NCI-H345 (cell line): ENCODE measurements at regions not wholly inside any gene's neighbourhood (a gene's known extent, or its start where the extent isn't known, plus 50 kb on each side); places are given as distances from the start of the nearest gene placed in this dataset.
A peak's percentile ranks its signal among the peaks of the same experiment; 100 is the strongest.

Experiments used
- DNase-seq: peaks from one replicate; lab custom pipeline; 2025; lab: John Stamatoyannopoulos, UW

DNA sequence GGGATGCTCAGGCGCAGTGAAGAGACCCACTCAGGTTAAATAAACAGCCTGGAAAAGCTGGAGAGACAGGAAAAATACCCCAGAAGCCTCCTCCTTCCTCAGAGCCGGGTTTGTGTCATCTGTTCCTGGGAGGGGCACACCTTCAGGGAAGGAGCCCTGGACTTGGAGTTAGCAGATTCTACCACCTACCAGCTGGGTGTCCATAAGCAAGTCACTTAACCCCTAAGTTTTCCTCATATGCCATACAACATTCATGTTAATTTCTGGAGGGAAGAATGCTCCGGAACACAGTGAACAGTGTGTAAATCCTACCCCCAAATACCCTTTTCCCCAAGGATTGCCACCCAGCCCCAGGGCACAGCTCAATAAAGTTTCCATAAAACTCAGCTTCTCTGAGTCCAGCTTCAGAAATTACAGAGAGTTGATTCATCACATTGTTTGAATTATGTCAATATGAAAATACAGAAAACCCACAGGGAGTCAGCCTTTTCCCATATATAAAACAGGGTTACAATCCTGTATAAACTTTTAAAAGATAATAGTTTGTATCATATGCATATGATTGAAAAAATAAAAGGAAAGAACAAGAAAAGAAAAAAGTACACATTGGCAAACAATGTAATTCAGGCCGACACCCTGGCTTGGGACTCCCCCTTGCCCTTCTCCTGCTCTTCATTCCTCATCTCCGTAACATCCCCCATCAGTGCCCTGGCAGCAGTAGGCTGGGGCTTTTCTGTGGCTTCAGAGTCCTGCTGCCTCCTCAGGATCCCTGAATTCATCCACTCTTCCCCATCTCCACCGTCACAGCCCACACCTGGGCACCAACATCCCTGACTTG lies 291.8 kb upstream of the USP24 start:
- no peak for DNase-seq

DNA sequence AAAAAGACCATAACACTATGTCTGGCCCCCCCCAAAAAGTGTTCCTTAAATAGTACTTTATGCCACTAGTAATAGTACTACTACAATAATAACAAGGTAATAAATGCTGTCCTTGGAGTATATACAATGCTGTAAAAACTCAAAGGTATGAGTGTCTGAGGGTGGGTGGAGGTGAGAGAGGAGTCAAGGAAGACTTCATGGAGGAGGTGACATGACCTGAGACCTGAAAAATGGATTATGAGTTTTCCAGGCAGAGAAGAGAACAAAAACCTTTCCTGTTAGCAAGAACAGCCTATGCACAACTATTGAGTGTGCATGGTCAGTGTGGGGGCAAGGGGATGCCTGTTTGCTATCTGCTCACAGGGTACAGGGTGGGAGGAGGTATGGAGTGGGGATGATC lies 290.2 kb upstream of the USP24 start:
- no peak for DNase-seq

DNA sequence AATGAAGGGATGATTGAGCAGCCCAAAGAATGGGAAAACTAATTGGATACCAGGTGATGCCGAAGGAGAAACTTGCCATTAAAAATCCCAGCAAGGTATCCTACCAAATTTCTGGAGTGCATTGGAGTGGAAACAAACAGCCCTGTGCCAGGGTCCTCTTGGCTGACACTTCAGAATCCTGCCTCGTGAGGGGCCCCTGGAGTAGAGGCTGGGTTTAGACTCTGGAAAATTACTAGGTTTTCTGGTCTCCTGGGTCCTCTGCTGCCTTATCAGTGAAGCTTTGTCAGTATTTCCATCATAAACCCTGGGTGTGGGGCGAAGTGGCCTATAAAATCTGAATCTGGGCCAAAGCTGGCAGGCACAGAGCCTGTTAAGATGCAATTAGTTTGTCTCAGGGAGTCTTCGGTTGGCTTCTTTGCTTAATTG lies 289.2 kb upstream of the USP24 start:
- no peak for DNase-seq

DNA sequence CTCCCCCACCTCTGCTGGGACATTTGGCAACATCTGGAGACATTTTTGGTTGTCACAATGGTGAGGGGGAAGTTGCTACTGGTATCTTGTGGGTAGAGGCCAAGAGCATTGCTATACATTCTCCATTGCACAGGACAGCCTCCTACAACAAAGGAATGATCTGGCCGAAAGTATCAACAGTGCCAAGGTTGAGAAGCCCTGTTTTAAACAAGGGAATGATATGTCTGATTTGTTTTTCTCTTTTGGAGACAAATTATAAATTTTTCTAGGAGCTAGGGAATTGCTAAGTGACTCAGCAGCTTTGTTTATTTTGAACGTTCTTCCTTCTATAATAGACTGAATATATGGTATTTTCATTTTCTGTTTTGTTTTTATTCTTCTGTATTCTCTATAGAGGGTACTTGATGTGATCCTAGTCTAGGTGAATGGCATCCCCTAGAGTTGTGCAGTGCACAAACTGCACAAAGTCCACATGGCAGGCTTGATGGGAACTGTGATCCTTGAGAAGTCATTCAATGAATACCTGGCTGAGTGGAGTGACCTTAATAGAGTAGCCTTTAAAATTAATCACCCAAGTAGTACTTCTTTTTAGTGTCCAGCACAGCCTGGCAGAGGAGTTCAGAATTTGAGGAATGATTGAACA lies 288.6 kb upstream of the USP24 start:
- DNase-seq, result no peak

DNA sequence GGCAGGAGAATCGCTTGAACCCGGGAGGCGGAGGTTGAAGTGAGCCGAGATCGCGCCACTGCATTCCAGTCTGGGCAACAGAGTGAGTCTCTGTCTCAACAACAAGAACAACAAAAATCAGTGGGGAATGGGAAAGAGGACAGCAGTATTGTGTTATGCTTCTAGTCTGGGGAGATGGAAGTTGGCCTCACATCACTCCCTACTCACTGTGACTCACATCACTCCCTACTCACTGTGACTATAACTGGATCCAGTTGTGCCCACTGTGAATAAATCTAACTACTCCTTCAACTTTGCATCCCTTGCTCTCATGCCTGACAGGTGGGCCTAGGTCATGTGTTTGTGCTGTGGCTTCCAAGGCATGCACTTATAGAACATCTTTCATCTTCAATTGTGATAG lies 285.4 kb upstream of the USP24 start:
- DNase-seq, result no peak

DNA sequence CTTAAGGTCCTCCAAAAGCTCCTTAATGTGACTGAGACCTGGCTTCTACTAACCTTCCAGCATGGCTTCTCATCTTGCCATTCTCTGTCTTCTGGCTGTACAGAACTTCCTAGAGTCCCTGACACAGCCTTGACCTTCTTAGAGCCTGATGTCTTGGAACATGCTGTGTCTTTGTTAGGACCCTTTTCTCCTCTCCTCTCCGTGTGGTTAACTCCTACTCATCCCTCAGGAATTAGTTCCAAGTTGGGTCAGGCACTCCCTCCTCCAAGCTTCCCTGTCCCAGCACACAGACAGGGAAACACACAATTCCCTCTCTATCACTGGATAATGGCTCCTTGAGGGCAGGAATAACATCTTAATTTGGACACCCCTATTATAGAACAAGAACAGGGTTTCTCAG lies 275.4 kb upstream of the USP24 start:
- no peak for DNase-seq

DNA sequence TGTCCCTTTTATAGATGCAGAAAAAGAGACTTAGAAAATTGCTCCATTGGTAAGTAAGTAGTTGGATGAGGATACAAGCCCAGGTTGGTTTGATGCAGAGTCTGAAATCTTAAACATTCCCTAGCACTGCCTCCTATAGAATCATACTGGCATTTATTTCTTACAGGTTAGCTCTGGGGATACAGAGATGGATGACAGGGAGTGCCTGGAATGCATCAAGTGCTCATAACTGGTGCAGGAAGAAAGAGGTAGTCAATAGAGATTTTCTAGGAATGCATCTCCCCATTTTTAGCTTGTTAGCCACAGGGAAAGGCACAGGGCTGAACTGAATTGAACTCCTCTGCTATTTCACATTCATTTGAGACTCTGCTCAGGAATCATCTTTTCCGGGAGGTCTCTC lies 269.0 kb upstream of the USP24 start:
- no peak for DNase-seq

DNA sequence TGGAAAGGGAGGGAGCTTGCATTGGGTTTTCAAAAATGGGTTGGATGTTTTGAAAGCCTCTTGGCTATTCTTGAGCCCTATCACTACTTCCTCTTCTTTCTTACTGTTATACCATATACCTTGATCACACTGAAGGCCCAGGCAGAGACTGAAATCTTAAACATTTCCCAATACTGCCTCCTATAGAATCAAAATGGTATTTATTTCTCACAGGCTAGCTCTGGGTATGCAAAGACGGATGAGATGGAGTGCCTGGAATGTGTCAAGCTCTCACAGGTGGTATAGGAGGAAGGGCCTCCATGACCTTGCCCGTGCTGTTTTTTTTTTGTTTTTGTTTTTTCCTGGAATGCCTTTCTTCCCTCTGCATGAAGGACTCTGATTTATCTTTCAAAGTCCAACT lies 268.4 kb upstream of the USP24 start:
- no peak for DNase-seq

DNA sequence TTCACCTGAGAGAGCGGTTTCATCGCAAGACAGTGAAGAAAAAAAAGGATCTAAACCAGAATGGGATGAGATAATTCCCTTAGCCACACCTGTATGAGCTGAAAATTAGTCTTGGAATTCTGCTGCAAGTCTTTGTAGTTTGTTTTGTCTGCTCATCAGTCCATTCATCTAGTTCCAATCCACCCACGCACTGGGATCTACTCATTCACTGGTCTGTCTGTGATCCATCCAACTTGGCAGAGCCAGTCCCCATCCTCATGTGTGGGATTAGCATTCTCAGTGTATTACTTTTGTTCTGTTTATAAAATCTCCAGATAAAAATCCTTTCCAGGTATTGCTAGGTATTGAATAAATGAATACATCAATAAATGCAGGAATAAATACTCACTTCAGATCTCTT lies 266.5 kb upstream of the USP24 start:
- no peak for DNase-seq

DNA sequence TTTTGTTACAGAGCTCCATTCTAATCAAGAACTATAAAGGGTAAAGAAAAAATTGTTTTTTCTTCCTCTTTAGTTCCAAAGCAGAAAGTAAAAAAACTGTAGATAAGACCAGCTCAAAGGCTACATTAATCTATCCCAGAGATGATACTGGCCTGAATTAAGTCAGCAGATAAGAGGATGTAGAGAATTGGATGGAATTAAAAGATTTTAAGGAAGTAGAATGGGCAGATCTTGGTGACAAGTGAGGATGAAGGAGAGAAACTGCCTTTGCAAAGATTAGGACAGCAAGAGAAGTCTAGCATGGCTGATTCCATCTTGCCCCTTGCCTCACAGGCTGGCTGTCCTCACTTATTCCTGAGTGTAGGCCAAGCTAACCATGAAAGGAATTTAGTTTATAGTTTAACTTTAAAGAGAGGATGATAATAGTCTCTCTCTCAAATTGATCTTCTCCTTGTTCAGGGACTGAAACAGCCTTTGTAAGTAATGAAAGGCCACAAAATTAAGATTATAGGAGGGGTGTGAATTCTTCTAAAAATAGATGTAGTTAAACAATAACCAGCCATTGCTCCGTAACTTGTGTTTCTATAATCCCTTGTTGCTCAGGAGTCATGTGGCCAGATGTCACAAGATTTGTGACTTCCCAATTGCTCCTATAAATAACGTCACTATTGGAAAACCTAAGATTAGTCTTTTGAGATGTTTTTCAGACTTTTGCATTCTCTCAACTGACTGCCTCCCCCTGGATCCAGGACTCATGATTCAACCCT lies 265.0 kb upstream of the USP24 start:
- no peak for DNase-seq

DNA sequence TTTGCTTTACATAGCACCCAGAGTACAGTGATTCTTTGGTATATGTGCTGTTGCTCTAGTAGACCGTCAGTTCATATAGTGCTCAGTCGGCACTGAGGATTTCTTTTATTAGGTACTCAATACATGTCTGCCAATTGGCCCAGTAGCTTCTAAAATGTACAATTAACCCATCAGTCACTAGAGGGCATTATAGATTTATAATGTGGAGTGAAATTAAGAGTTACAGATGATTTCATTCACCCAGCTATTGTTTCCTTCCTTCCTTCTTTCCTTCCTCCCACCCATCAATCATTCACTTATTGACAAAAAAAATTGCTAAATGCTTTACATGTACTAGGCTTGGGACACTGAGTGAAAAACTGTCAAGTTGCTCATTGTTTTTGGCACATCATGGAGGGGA lies 263.6 kb upstream of the USP24 start:
- peak; percentile 22 for DNase-seq

DNA sequence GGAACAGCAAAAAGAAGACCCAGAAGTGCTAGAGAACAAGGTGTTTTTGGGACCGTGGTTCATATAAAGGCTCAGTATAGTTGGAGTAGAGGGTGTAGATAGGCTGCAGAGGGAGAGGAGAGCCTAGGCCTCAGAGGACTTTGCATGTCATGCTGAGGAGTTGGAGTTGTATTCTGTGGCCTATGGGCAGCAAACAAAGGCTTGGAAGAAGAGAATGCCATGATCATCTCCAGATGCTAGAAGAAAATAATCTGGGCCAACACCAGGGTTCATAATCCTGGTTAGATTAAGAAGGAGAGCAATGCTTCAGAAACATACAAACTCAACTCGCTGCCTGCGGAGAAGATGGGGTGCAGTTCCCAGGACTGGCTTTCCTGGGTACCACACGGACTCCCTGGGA lies 262.8 kb upstream of the USP24 start:
- DNase-seq, result no peak

DNA sequence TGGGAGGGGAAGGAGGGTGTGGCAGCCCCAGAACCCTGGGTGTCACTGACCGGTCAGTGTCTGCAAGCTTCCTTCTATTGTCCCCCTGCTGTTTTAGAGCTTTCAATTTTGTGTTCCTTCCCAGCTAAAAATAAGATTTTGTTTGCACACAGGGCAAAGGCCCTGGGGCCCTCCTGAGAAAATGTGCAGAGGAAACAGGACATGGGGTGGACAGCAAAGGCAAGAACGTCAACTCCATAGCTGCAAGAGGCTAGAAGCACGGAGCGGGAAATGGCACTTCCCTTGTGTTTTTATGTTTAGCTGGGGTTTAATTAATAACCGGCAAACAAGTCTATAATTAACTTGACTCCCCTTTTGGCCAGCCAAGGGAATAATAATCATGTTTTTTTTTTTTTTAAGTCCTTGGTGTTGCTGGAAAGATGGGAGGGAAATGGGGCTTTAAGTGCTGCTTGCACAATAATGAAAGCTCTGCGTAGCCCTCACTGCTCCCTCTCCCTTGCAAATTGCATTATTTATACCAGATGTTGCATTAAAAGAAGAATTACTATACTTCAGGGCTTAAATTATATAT lies 261.4 kb upstream of the USP24 start:
- no peak for DNase-seq

DNA sequence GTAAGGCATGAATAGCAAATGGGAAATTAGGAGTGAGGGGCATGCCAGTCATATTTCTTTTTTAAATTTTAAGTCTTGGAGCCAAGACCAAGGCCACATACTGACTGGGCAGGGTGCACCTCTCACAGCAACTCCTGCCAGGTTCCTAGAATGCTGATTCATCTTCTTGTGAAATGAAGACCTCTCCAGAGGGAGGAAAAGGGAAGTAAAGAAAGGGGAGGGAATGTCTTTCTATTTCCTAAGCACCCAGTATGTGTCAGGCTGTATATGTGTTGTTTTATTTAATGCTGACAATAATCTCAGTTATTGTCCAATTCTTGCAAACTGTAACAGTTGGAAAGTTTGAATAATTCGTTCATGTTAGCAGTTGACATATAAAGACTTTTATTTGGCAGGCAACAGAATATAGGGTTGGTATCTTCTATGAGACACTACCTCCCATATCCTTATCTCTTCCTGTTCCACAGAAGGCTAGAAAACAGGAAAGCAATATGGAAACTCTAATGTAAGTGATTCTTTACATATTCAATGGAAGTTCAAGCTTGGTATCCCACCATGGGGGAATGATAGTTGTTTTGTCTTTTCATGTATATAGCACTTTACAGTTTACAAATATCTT lies 259.1 kb upstream of the USP24 start:
- DNase-seq, result no peak

DNA sequence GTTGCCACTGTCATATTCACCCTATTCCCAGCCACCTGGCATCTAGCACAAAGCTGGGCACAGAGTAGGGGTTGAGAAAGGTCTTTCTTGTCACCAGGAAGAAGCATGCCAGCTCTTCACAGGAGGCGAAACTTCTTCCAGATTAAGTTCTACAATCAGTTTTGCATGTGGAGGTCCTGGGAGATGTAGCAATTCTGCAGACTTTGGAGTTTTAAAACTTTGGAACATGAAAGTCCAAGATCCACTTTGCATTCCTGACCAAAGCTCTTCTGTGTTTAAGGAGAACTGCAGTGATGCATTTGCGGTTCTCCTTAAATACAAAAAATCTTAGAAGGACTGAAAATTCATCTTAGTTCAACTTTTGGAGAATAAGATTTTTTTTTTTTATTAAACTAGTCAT lies 258.5 kb upstream of the USP24 start:
- no peak for DNase-seq

DNA sequence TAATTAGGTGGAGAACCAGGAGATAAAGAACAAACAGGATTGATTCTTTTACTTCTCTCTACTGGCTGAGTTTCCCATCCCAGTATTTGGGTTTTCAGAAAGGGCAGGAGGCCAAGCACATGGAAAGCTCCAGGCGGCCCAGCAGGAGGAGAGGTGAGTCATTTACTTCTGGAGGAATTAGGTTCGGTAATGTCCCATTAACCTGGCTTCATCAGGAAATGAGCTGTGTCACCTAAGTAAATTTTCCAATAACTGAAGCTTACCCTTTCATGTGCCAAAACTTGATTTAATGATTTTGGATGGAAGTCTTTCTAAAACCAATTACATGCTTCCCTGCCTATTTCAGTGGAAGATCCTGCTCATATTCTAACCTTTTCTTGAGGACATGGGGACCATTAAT lies 257.6 kb upstream of the USP24 start:
- no peak for DNase-seq

DNA sequence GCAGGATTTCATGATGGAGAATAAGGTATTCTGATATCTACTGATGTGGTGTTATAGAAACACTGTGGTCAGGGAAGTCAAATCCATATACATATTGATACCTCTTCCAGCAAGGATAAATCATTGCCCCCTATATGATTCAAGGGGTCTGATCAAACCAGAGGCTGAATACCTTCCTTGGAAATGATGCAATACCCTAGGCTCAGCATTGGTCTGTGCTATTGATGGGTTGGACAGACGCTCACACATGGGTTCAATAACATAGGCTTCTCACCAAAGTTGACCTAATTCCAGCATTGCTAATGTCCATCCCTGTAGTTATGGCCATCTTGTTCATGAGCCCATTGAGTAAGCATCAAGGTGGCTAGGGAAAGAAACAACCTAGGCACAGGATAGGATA lies 257.0 kb upstream of the USP24 start:
- DNase-seq, result no peak

DNA sequence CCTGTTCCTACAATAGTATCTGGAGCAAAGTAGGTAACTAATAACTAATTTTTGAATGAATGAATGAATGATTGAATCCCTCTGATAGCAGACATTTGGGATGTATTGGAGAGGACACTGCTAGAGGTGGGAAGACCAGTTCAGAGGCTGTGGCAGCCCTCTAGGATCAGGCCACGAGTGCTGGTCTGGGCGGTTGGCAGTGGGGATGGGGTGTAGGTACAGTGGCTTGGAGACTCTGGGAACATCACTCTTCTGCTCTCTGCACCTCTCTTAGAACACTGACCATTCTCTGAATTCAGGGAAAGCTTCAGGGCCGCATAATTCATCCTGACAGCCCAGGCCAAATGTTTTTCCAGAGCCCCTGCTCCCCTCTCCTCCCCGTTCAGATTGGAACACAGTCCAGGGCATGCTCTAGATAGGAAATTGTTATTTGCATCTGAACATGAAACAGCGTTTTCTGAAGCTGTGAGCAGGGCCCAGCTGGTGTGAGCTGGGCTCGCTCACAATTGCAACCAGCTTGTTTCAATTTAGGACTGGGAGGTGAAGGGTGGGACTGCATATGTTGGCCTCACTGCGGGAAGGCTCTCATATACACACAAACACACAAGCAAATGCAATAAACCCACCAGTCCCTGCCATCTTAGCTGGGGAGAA lies 253.1 kb upstream of the USP24 start:
- DNase-seq, result no peak

DNA sequence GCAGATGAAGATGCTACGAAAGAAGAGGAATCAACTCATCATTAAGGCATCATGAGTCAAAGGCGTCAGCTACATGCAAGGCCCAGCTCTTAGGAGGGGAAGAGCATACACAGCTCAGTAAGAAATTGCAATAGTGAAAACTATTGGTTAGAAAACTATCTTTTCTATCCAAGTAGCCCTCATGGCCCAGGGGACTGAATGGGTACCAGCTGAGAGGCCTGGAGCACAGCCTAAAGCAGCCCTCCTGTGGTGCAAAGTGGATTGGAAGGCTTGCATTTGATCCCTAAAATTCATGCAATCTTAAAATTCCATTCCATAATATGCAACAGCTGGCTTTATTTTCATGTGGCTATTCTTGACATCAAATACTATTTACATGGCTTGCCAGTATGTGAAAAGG lies 251.8 kb upstream of the USP24 start:
- DNase-seq, result no peak

DNA sequence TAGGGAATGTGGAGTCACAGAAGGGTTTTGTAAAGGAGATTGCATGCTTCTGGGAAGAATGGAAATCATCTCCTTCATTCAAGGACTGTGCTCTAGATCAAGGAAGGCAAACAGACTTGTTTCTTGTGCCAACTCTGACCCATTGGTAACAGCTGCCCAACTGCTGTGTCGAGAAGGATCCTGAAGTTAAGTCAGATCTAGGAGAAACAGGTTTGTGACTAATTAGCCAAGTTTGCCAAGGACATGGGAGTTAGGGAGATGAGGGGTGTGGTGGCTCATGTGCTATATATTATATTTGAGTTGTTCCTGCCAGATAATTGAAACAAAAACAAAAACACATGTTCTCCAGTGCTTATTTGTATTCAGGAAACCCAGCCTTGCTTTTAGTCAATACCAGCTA lies 251.2 kb upstream of the USP24 start:
- no peak for DNase-seq

DNA sequence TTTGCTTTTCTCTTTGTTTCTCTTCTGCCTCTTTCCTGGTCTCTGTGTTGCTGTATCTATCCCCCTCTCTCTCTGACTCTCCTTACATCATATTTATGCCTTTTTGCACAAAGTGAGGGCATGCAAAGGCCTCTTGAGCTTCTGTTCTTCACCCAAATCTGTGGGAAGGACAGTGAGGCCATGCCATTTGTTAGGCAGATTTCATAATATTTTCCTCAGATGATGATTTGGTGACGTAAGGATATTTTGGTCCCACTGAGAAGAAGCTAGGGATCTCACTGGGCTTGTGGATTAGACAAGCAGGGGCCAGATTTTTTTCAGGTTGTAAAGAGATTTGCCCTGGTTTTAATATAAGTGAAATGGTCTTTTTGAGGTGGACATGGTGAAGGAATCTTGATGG lies 249.4 kb upstream of the USP24 start:
- DNase-seq, result no peak
